ENCODE measurements at regions not wholly inside any gene's neighbourhood (a gene's known extent, or its start where the extent isn't known, plus 50 kb on each side); places are given as distances from the start of the nearest gene placed in this dataset.

GRCh38 chr12:67038486-67038885, 230.7 kb upstream of the CAND1 start:
- Histone ChIP-seq H3K27ac (ENCODE audit: extremely low read length, insufficient read depth, low read length) (no peak overlapping the region), H3K4me2 (ENCODE audit: low read depth, low read length) (no peak overlapping the region), H3K36me3 (replicated peaks in 1 of 2; ENCODE audit: control insufficient read depth in 1 of 2, insufficient read depth in 2 of 2, low read length in 2 of 2) (no peaks in the 10 kb centered on the region), H3K9me3 (ENCODE audit: low read length) (no peaks in the 10 kb centered on the region), H4K20me1 (ENCODE audit: insufficient read depth, low read length) (no peaks in the 10 kb centered on the region), H2AFZ (ENCODE audit: low read length) (no peak overlapping the region), H3K9ac (ENCODE audit: insufficient read depth, low read depth, low read length) (no peak overlapping the region), H3K4me1 (ENCODE audit: insufficient read depth, low read length) (no peaks in the 10 kb centered on the region), H3K27me3 (ENCODE audit: control insufficient read depth in 1 of 2, insufficient read depth in 2 of 2, low read length in 2 of 2) (no peaks in the 10 kb centered on the region), H3K4me3 (replicated peaks in 1 of 3; ENCODE audit: insufficient read depth in 1 of 3, low read depth in 2 of 3, low read length in 3 of 3) (no peak overlapping the region), H3K79me2 (ENCODE audit: insufficient read depth, low read length) (no peaks in the 10 kb centered on the region)
- intact Hi-C loops (cut with micrococcal nuclease; ENCODE audit: unreplicated experiment) = no loop called here
- DNase-seq (ENCODE audit: low spot score) (no peak), FAIRE-seq (no peak), ATAC-seq (no peak)
- ChIA-PET CTCF (ENCODE audit: low intra/inter-chr PET ratio, low total read pairs) (no interaction called here), POLR2A (no interaction called here)
- in situ Hi-C loops (cut with HindIII; ENCODE audit: extremely low pct_ligation_motif_present, low pct_unique_long_range_greater_than_20kb) = no loop called here
- 21% methylated on average over 2 of the region's 2 CpGs for WGBS (ENCODE audit: low lambda C conversion rate)
- no TSS peak for BruUV-seq (replicated peaks)
- TF ChIP-seq SSRP1 (CRISPR knock-in tag; IDR thresholded peaks at IDR 0.05) = no peak
- no peak for TF ChIP-seq ZBTB21 (CRISPR knock-in tag; IDR thresholded peaks at IDR 0.05)
- no peak for TF ChIP-seq SATB2 (CRISPR knock-in tag; IDR thresholded peaks at IDR 0.05)
- no peak for TF ChIP-seq HMG20B (CRISPR knock-in tag; conservative IDR thresholded peaks at IDR 0.05)
- no peak for TF ChIP-seq ZNF17 (CRISPR knock-in tag; IDR thresholded peaks at IDR 0.05)
- TF ChIP-seq U2AF1 (optimal IDR thresholded peaks at IDR 0.05; ENCODE audit: low read depth, low read length) = no peak
- no peak for TF ChIP-seq SNRNP70 (IDR thresholded peaks at IDR 0.05; ENCODE audit: low read depth, low read length)
- TF ChIP-seq NFAT5 (CRISPR knock-in tag; IDR thresholded peaks at IDR 0.05) = no peak
- TF ChIP-seq ZEB1 (IDR thresholded peaks at IDR 0.05; ENCODE audit: insufficient replicate concordance, low read depth) = no peak
- TF ChIP-seq ZBED4 (CRISPR knock-in tag; IDR thresholded peaks at IDR 0.05; ENCODE audit: borderline replicate concordance) = no peak
- TF ChIP-seq ZNF101 (CRISPR knock-in tag; IDR thresholded peaks at IDR 0.05; ENCODE audit: borderline replicate concordance, low read depth) = no peak
- no peak for TF ChIP-seq RBM22 (optimal IDR thresholded peaks at IDR 0.05; ENCODE audit: low read length)
- TF ChIP-seq ZNF607 (CRISPR knock-in tag; IDR thresholded peaks at IDR 0.05; ENCODE audit: borderline replicate concordance) = no peak
- TF ChIP-seq CHD2 (IDR thresholded peaks at IDR 0.05; ENCODE audit: low read depth, low read length) = no peak
- TF ChIP-seq IKZF1 (IDR thresholded peaks at IDR 0.05) = no peak
- TF ChIP-seq HMGXB4 (CRISPR knock-in tag; IDR thresholded peaks at IDR 0.05; ENCODE audit: borderline replicate concordance in 1 of 2, low read depth in 1 of 2) = no peak

Data from HepG2 (cell line).